GM23338 (cell line): ENCODE measurements at regions not wholly inside any gene's neighbourhood (a gene's known extent, or its start where the extent isn't known, plus 50 kb on each side); places are given as distances from the start of the nearest gene placed in this dataset.

Source experiments
- EZH2 ChIP-seq: fragments of 200-600 bp; sonication (generic); IDR thresholded peaks from one replicate; pipeline ENCODE4 v1.8.0; 2017; ENCODE audit warnings: antibody characterized with exemption, mild to moderate bottlenecking, low read depth; ENCODE audit not compliant: unreplicated experiment
- TF ChIP-seq, protein P1 (sequence below), 2 experiments: fragments of 200-600 bp in 1 of 2; sonication (generic) in 1 of 2; conservative IDR thresholded peaks; 2 replicates each; pipeline versions ENCODE4 v1.5.1 to v1.6.1; 2016 to 2017; ENCODE audit warnings: antibody characterized with exemption in 2 of 2, low read depth in 2 of 2, mild to moderate bottlenecking in 2 of 2, moderate library complexity in 1 of 2

DNA sequence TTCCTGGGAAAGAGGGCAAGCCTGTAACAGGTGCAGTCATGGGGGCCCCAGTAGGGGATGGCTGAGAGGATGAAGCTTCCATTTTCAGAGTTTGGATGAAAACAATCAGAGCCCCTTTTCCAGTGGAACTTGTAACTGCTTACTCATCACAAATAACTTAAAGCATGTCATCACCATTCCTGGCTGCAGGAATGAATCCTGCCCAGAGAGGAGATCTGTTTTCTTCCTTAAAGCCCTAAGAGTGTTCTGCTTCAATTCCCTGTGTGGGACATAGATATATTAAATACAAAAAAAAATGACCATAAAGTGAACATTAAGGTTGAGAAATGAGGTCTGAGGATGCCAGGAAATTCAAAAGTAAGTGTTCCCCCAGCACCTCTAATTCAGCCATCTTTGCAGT, 183.4 kb upstream of the MEIS1 start:
- TF ChIP-seq, protein P1, sequence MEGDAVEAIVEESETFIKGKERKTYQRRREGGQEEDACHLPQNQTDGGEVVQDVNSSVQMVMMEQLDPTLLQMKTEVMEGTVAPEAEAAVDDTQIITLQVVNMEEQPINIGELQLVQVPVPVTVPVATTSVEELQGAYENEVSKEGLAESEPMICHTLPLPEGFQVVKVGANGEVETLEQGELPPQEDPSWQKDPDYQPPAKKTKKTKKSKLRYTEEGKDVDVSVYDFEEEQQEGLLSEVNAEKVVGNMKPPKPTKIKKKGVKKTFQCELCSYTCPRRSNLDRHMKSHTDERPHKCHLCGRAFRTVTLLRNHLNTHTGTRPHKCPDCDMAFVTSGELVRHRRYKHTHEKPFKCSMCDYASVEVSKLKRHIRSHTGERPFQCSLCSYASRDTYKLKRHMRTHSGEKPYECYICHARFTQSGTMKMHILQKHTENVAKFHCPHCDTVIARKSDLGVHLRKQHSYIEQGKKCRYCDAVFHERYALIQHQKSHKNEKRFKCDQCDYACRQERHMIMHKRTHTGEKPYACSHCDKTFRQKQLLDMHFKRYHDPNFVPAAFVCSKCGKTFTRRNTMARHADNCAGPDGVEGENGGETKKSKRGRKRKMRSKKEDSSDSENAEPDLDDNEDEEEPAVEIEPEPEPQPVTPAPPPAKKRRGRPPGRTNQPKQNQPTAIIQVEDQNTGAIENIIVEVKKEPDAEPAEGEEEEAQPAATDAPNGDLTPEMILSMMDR (conservative IDR thresholded peaks at IDR 0.05; ENCODE audit: low read depth in 2 of 2) = no peak
- TF ChIP-seq EZH2 = no peak
